Prostate gland (tissue), 2 donors: ENCODE measurements at regions not wholly inside any gene's neighbourhood (a gene's known extent, or its start where the extent isn't known, plus 50 kb on each side); places are given as distances from the start of the nearest gene placed in this dataset.
"Not testable (repeated sequence)": the region's sequence is repeated elsewhere in the genome, so short reads cannot be mapped to it uniquely, and the experiment has no call there.

Source experiments
- DNase-seq: peaks from one replicate; pipeline ENCODE4 v3.0.0-alpha.2; 2019; ENCODE audit warnings: low spot score
- H3K27ac ChIP-seq, 2 donors: fragments of 200-600 bp; sonication (generic); 2 replicates each; pipeline ENCODE4 v1.5.1; 2017 to 2019
- H3K27me3 ChIP-seq: fragments of 200-600 bp; sonication (generic); replicated peaks from 2 replicates; pipeline ENCODE4 v1.5.1; 2019; ENCODE audit not compliant: insufficient read depth
- H3K36me3 ChIP-seq, 2 donors: fragments of 200-600 bp; sonication (generic); 1 replicate in 1 of 2; 2 replicates in 1 of 2; pipeline versions ENCODE4 v1.5.1 to v1.8.1; 2017 to 2019
- H3K4me1 ChIP-seq: fragments of 200-600 bp; sonication (generic); replicated peaks from 2 replicates; pipeline ENCODE4 v1.5.1; 2019
- H3K4me3 ChIP-seq, 2 donors: fragments of 200-600 bp; sonication (generic); 2 replicates each; pipeline ENCODE4 v1.5.1; 2017 to 2019
- H3K9me3 ChIP-seq: fragments of 200-600 bp; sonication (generic); 2 replicates; pipeline ENCODE4 v1.5.1; 2017
- CTCF ChIP-seq, 4 experiments: fragments of 200-600 bp in 2 of 4; fragments of 450-650 bp in 2 of 4; sonication (generic) in 2 of 4; IDR thresholded peaks; 1 replicate in 3 of 4; 2 replicates in 1 of 4; pipeline ENCODE4 v1.5.1; 2016 to 2019; ENCODE audit warnings: antibody characterized with exemption in 4 of 4, mild to moderate bottlenecking in 2 of 4, moderate library complexity in 2 of 4
- POLR2A ChIP-seq: fragments of 450-650 bp; IDR thresholded peaks from one replicate; pipeline ENCODE4 v1.6.1; 2016; ENCODE audit warnings: antibody characterized with exemption, mild to moderate bottlenecking
- POLR2AphosphoS5 ChIP-seq: sonication (generic); formaldehyde crosslinking; IDR thresholded peaks from one replicate; pipeline ENCODE4 v1.6.1; 2017; ENCODE audit warnings: antibody characterized with exemption
- WGBS: methylation state at CpG from one replicate; pipeline ENCODE4 v1.1.5; 2018; 5-methylcytosine and 5-hydroxymethylcytosine counted together
- intact Hi-C: fragments of 100-400 bp; cut with DNase I; formaldehyde crosslinking; loops from one replicate; pipeline ENCODE4 v1.14.2; 2022

- TF ChIP-seq POLR2A: no peak
- Histone ChIP-seq H3K9me3 (no peaks in the 10 kb centered on the region), H3K4me3 (no peak overlapping the region), H3K27ac (no peak overlapping the region), H3K36me3 (no peaks in the 10 kb centered on the region), H3K4me1 (no peaks in the 10 kb centered on the region), H3K27me3 (no peaks in the 10 kb centered on the region)
- 82% methylated on average over 2 of the region's 2 CpGs for WGBS
- DNase-seq: no peak
- intact Hi-C loops: no loop called here
Measured at GRCh38 chrX:13448941-13449340, 120.5 kb upstream of the EGFL6 start.

GRCh38 chrX:13441608-13442007 lies 121.8 kb upstream of the ATXN3L start:
- H3K9me3 ChIP-seq, H3K4me3 ChIP-seq, intact Hi-C loops, DNase-seq, H3K27me3 ChIP-seq, H3K27ac ChIP-seq, H3K36me3 ChIP-seq, H3K4me1 ChIP-seq: not testable (repeated sequence)
- 90% methylated on average over 5 of the region's 5 CpGs for WGBS

- TF ChIP-seq CTCF (IDR thresholded peaks at IDR 0.05): no peak
- no peak for TF ChIP-seq POLR2AphosphoS5
- TF ChIP-seq POLR2A: no peak
- whole genome bisulfite sequencing: 78% methylated on average over 2 of the region's 2 CpGs
- Histone ChIP-seq H3K4me1 (no peaks in the 10 kb centered on the region), H3K36me3 (no peaks in the 10 kb centered on the region), H3K4me3 (no peak overlapping the region), H3K9me3 (no peaks in the 10 kb centered on the region), H3K27me3 (no peaks in the 10 kb centered on the region), H3K27ac (no peak overlapping the region)
- no peak for DNase-seq
- intact Hi-C loops: no loop called here
Measured at GRCh38 chrX:13440176-13440575, 120.3 kb upstream of the ATXN3L start.

GRCh38 chrX:13433298-13433605 lies 113.4 kb upstream of the ATXN3L start:
- no peaks in the 10 kb centered on the region for H3K4me1 ChIP-seq
- intact Hi-C loops: loop anchor here (10.0 kb wide), 1 partner anchor 52 kb away; no protein-coding TSS in a partner anchor
- H3K4me3 ChIP-seq: no peak overlapping the region
- no peak for DNase-seq
- H3K9me3 ChIP-seq: no peaks in the 10 kb centered on the region
- H3K36me3 ChIP-seq: no peaks in the 10 kb centered on the region
- TF ChIP-seq POLR2AphosphoS5 (no peak), POLR2A (no peak), CTCF (IDR thresholded peaks at IDR 0.05) (no peak)
- 71% methylated on average over 2 of the region's 2 CpGs for WGBS
- peak overlapping the region in 1 of 2 donors; percentile 5 for H3K27ac ChIP-seq
- no peaks in the 10 kb centered on the region for H3K27me3 ChIP-seq

- intact Hi-C loops: loop anchor here (10.0 kb wide), 1 partner anchor 52 kb away; no protein-coding TSS in a partner anchor
- H3K36me3 ChIP-seq: no peaks in the 10 kb centered on the region
- 39% methylated on average over 4 of the region's 4 CpGs for WGBS
- no peak overlapping the region for H3K4me3 ChIP-seq
- TF ChIP-seq POLR2AphosphoS5 (peak; percentile 41), POLR2A (no peak)
- H3K27ac ChIP-seq: peak overlapping the region in 1 of 2 donors; percentile 5
- H3K4me1 ChIP-seq: no peaks in the 10 kb centered on the region
- H3K9me3 ChIP-seq: no peaks in the 10 kb centered on the region
- no peaks in the 10 kb centered on the region for H3K27me3 ChIP-seq
- DNase-seq: peak; percentile 4
Measured at GRCh38 chrX:13432414-13433297, 112.8 kb upstream of the ATXN3L start.

GRCh38 chrX:13430136-13430827 lies 110.4 kb upstream of the ATXN3L start:
- Histone ChIP-seq H3K36me3 (no peaks in the 10 kb centered on the region), H3K4me1 (no peaks in the 10 kb centered on the region), H3K27me3 (no peaks in the 10 kb centered on the region), H3K27ac (no peak overlapping the region), H3K4me3 (no peak overlapping the region), H3K9me3 (no peaks in the 10 kb centered on the region)
- no peak for DNase-seq
- TF ChIP-seq POLR2AphosphoS5 (no peak), CTCF (IDR thresholded peaks at IDR 0.05) (no peak), POLR2A (no peak)
- 95% methylated on average over 6 of the region's 6 CpGs for WGBS
- intact Hi-C loops: loop anchor here (10.0 kb wide), 1 partner anchor 55 kb away; no protein-coding TSS in a partner anchor
